K562 (cell line): ENCODE measurements at regions not wholly inside any gene's neighbourhood (a gene's known extent, or its start where the extent isn't known, plus 50 kb on each side); places are given as distances from the start of the nearest gene placed in this dataset.

ENCODE experiments used
- ATAC-seq: fragments of 200-7000 bp; cut with Tn5 transposase; 3 replicates; pipeline ENCODE4 v1.9.1; 2020; ENCODE audit warnings: moderate library complexity
- BruUV-seq: library from RNA; stranded (reverse); fragments of 400-500 nt; replicated peaks from 2 replicates; lab custom pipeline; 2021; lab: Mats Ljungman, UMichigan
- CTCF ChIA-PET: fragments of 300-600 bp; formaldehyde crosslinking; extraction: SDS; loops from one replicate; lab custom pipeline; 2021; ENCODE audit warnings: low intra/inter-chr PET ratio; lab: Yijun Ruan, JAX
- POLR2A ChIA-PET: fragments of 300-600, 350-650 bp; sonication (Branson Sonifier 250); formaldehyde crosslinking; extraction: SDS; loops from one replicate; lab custom pipeline; 2021; ENCODE audit warnings: antibody characterized with exemption, inconsistent platforms; lab: Yijun Ruan, JAX
- DNase-seq, 4 experiments: peaks; one replicate each; pipeline versions ENCODE4 v3.0.0 to v3.0.0-alpha.2; 2011 to 2018; ENCODE audit warnings: low spot score in 3 of 4, mixed read lengths in 3 of 4; ENCODE audit errors: extremely low read depth in 1 of 4
- FAIRE-seq: peaks from 2 replicates; lab custom pipeline; 2011; peaks lifted over from hg19 to GRCh38; lab: Jason Lieb, UNC
- H2AFZ ChIP-seq: 2 replicates; pipeline ENCODE4 v1.6.0; 2011; ENCODE audit warnings: low read depth, low read length, control low read depth, inconsistent platforms
- H3K27ac ChIP-seq: fragments of 200-600 bp; 3 replicates; pipeline ENCODE4 v1.8.0; 2011; ENCODE audit warnings: low read depth, mild to moderate bottlenecking, control low read depth, inconsistent platforms, low read length, moderate library complexity, mixed read lengths; ENCODE audit errors: extremely low read depth
- H3K27me3 ChIP-seq, 2 experiments: fragments of 300-600 bp in 1 of 2; 2 replicates in 1 of 2; 3 replicates in 1 of 2; pipeline versions ENCODE4 v1.6.0 to v1.8.0; 2011; ENCODE audit warnings: inconsistent platforms in 2 of 2, low read length in 2 of 2, mild to moderate bottlenecking in 1 of 2, mixed read lengths in 1 of 2, moderate library complexity in 1 of 2; ENCODE audit not compliant: control insufficient read depth in 2 of 2, insufficient read depth in 2 of 2
- H3K36me3 ChIP-seq: fragments of 300-600 bp; 3 replicates; pipeline ENCODE4 v1.8.0; 2011; ENCODE audit warnings: mild to moderate bottlenecking, low read length, inconsistent platforms; ENCODE audit not compliant: control insufficient read depth, insufficient read depth
- H3K4me1 ChIP-seq, 2 experiments: fragments of 200-600 bp in 1 of 2; replicated peaks in 1 of 2; 2 replicates in 1 of 2; 3 replicates in 1 of 2; pipeline versions ENCODE4 v1.5.1 to v1.8.0; 2011; ENCODE audit warnings: inconsistent platforms in 2 of 2, low read length in 2 of 2, mild to moderate bottlenecking in 1 of 2, mixed read lengths in 1 of 2, moderate library complexity in 1 of 2; ENCODE audit not compliant: control insufficient read depth in 2 of 2, insufficient read depth in 2 of 2
- H3K4me2 ChIP-seq: 2 replicates; pipeline ENCODE4 v1.6.1; 2011; ENCODE audit warnings: low read length, control low read depth, inconsistent platforms, mixed read lengths; ENCODE audit not compliant: insufficient read depth
- H3K4me3 ChIP-seq: fragments of 200-600 bp; sonication (generic), shearing (Covaris generic); 2 replicates; pipeline ENCODE4 v1.5.1; 2016; ENCODE audit warnings: control low read depth, inconsistent platforms
- H3K79me2 ChIP-seq: fragments of 200-600 bp; 3 replicates; pipeline ENCODE4 v1.8.0; 2011; ENCODE audit warnings: low read length, inconsistent platforms; ENCODE audit not compliant: control insufficient read depth, insufficient read depth
- H3K9ac ChIP-seq, 2 experiments: 2 replicates each; pipeline versions ENCODE4 v1.6.0 to v1.6.1; 2011; ENCODE audit warnings: low read depth in 2 of 2, low read length in 2 of 2, control low read depth in 1 of 2, inconsistent platforms in 1 of 2, mild to moderate bottlenecking in 1 of 2, mixed read lengths in 1 of 2; ENCODE audit not compliant: insufficient read depth in 1 of 2
- H3K9me1 ChIP-seq: one replicate; pipeline ENCODE4 v1.6.0; 2011; ENCODE audit warnings: inconsistent platforms, mild to moderate bottlenecking, low read length, moderate library complexity; ENCODE audit not compliant: control insufficient read depth, insufficient read depth
- H3K9me3 ChIP-seq: replicated peaks from 2 replicates; pipeline ENCODE4 v1.5.1; 2011; ENCODE audit warnings: low read depth, low read length, inconsistent platforms; ENCODE audit not compliant: control insufficient read depth, insufficient read depth
- H4K20me1 ChIP-seq: replicated peaks from 2 replicates; pipeline ENCODE4 v1.6.1; 2011; ENCODE audit warnings: low read length, inconsistent platforms, mixed read lengths; ENCODE audit not compliant: control insufficient read depth, insufficient read depth
- ARNT ChIP-seq, 2 experiments: fragments of 450-650 bp; IDR thresholded peaks; 2 replicates each; pipeline ENCODE4 v1.6.1; 2016; ENCODE audit warnings: mild to moderate bottlenecking in 1 of 2
- CHD2 ChIP-seq: IDR thresholded peaks from 2 replicates; pipeline ENCODE4 v1.6.1; 2011; ENCODE audit warnings: low read depth, low read length
- FIP1L1 ChIP-seq: fragments of 200-400 bp; formaldehyde crosslinking; IDR thresholded peaks from 2 replicates; pipeline ENCODE4 v1.6.1; 2018; ENCODE audit warnings: mild to moderate bottlenecking, low read depth, low read length; ENCODE audit not compliant: poor library complexity, severe bottlenecking
- HDAC6 ChIP-seq: IDR thresholded peaks from 2 replicates; pipeline ENCODE4 v1.6.1; 2012; ENCODE audit warnings: low read depth, mild to moderate bottlenecking, control low read depth, inconsistent platforms, low read length, moderate library complexity
- SAP30 ChIP-seq: fragments of 200-600 bp; sonication (generic); IDR thresholded peaks from 2 replicates; pipeline ENCODE4 v1.6.1; 2012; ENCODE audit warnings: borderline replicate concordance, low read depth, mild to moderate bottlenecking, moderate library complexity, low read length, control low read depth, inconsistent platforms; ENCODE audit not compliant: insufficient read depth, poor library complexity, severe bottlenecking
- SIN3B ChIP-seq: fragments of 450-650 bp; IDR thresholded peaks from 2 replicates; pipeline ENCODE4 v1.6.1; 2017; ENCODE audit warnings: low read depth, mild to moderate bottlenecking, moderate library complexity
- SIRT6 ChIP-seq: IDR thresholded peaks from one replicate; pipeline ENCODE4 v1.6.1; 2012; ENCODE audit warnings: low read depth, mild to moderate bottlenecking, control low read depth, inconsistent platforms, low read length, moderate library complexity
- SRF ChIP-seq, 2 experiments: fragments of 250-450, 450-650 bp in 1 of 2; sonication (Bioruptor Pico) in 1 of 2; sonication (generic) in 1 of 2; formaldehyde crosslinking; IDR thresholded peaks; 2 replicates each; pipeline versions ENCODE4 v1.5.0 to v1.5.1; 2020 to 2022; ENCODE audit warnings: mild to moderate bottlenecking in 1 of 2, missing genetic modification reagents in 1 of 2
- ZNF696 ChIP-seq: fragments of 250-450 bp; sonication (Bioruptor Pico); conservative IDR thresholded peaks from 2 replicates; pipeline ENCODE4 v1.4.0; 2020; ENCODE audit warnings: mild to moderate bottlenecking, moderate library complexity
- ZSCAN29 ChIP-seq: fragments of 450-650 bp; IDR thresholded peaks from 2 replicates; pipeline ENCODE4 v1.6.1; 2017
- WGBS: fragments of 100-300 bp; shearing (Covaris generic); methylation state at CpG from one replicate; pipeline ENCODE4 v1.1.6; 2016; ENCODE audit warnings: low coverage, mixed read lengths; ENCODE audit not compliant: insufficient coverage; ENCODE audit errors: missing lambda C conversion rate; 5-methylcytosine and 5-hydroxymethylcytosine counted together
- in situ Hi-C: fragments of 300-500 bp; cut with MboI; formaldehyde crosslinking; loops from 4 replicates; pipeline ENCODE4 v1.15.0; 2018; ENCODE audit warnings: inconsistent platforms, mixed read lengths
- intact Hi-C: fragments of 100-400 bp; cut with micrococcal nuclease; formaldehyde crosslinking; loops from 2 replicates; pipeline ENCODE4 v1.14.2; 2022
- TF ChIP-seq, protein P1 (sequence below), 3 experiments: fragments of 200-800 bp in 1 of 3; sonication (Bioruptor generic) in 1 of 3; sonication (generic) in 1 of 3; formaldehyde crosslinking in 1 of 3; IDR thresholded peaks; 2 replicates each; pipeline versions ENCODE4 v1.6.1 to v1.8.0; 2016 to 2022; ENCODE audit warnings: mild to moderate bottlenecking in 2 of 3, missing compliant biosample characterization in 2 of 3, missing genetic modification characterization in 2 of 3, missing genetic modification reagents in 1 of 3
- TF ChIP-seq, protein P2 (sequence below), 2 experiments: fragments of 450-650 bp in 1 of 2; sonication (generic) in 1 of 2; formaldehyde crosslinking in 1 of 2; IDR thresholded peaks; 2 replicates each; pipeline versions ENCODE4 v1.7.1 to v1.9.0; 2016 to 2022; ENCODE audit warnings: inconsistent platforms in 1 of 2, mild to moderate bottlenecking in 1 of 2, missing genetic modification reagents in 1 of 2

DNA sequence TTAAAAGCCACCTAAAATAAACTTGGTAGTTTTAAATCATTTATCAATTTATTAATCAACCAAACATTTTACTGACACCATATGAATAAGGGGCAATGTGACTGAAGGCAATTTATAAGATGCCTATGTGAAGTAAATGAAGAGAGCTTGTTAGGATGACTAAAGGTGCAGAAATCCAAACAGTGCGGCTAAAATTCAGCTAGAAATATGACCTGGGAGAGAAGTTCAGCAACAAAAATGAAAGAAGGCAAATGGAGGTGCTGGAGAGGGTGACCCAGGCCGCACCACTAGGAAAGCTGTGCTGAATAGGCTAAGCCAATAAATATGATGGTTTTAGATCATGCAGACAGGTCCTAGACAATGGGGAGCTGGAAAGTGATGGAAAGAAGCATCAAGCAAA is 403.7 kb downstream of the BTG1 start:
- intact Hi-C loops, result no loop called here
- WGBS, result 86% methylated on average over 2 of the region's 2 CpGs
- TF ChIP-seq SIRT6, result no peak
- no peak for TF ChIP-seq SAP30
- TF ChIP-seq FIP1L1, result no peak
- TF ChIP-seq HDAC6, result no peak
- TF ChIP-seq ZSCAN29, result no peak
- TF ChIP-seq, protein P1, sequence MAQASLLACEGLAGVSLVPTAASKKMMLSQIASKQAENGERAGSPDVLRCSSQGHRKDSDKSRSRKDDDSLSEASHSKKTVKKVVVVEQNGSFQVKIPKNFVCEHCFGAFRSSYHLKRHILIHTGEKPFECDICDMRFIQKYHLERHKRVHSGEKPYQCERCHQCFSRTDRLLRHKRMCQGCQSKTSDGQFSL (CRISPR knock-in tag; IDR thresholded peaks at IDR 0.05), result no peak
- TF ChIP-seq, protein P1 (tag; IDR thresholded peaks at IDR 0.05), result no peak
- TF ChIP-seq SIN3B, result no peak
- TF ChIP-seq SRF (CRISPR knock-in tag; IDR thresholded peaks at IDR 0.05), result no peak
- no peak for TF ChIP-seq ZNF696 (CRISPR knock-in tag)
- no peak for TF ChIP-seq ARNT (IDR thresholded peaks at IDR 0.05)
- no peak for TF ChIP-seq CHD2
- TF ChIP-seq, protein P2, sequence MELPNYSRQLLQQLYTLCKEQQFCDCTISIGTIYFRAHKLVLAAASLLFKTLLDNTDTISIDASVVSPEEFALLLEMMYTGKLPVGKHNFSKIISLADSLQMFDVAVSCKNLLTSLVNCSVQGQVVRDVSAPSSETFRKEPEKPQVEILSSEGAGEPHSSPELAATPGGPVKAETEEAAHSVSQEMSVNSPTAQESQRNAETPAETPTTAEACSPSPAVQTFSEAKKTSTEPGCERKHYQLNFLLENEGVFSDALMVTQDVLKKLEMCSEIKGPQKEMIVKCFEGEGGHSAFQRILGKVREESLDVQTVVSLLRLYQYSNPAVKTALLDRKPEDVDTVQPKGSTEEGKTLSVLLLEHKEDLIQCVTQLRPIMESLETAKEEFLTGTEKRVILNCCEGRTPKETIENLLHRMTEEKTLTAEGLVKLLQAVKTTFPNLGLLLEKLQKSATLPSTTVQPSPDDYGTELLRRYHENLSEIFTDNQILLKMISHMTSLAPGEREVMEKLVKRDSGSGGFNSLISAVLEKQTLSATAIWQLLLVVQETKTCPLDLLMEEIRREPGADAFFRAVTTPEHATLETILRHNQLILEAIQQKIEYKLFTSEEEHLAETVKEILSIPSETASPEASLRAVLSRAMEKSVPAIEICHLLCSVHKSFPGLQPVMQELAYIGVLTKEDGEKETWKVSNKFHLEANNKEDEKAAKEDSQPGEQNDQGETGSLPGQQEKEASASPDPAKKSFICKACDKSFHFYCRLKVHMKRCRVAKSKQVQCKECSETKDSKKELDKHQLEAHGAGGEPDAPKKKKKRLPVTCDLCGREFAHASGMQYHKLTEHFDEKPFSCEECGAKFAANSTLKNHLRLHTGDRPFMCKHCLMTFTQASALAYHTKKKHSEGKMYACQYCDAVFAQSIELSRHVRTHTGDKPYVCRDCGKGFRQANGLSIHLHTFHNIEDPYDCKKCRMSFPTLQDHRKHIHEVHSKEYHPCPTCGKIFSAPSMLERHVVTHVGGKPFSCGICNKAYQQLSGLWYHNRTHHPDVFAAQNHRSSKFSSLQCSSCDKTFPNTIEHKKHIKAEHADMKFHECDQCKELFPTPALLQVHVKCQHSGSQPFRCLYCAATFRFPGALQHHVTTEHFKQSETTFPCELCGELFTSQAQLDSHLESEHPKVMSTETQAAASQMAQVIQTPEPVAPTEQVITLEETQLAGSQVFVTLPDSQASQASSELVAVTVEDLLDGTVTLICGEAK (IDR thresholded peaks at IDR 0.05), result no peak
- TF ChIP-seq, protein P2 (CRISPR knock-in tag; IDR thresholded peaks at IDR 0.05), result no peak

More for the DNA sequence above, 403.7 kb downstream of the BTG1 start:
- H3K4me2 ChIP-seq, result no peak overlapping the region
- H2AFZ ChIP-seq, result no peak overlapping the region
- no peak overlapping the region for H3K27ac ChIP-seq
- H3K9me3 ChIP-seq, result no peaks in the 10 kb centered on the region
- POLR2A ChIA-PET, result interaction anchor here (0.7 to 1.8 kb wide), 2 partner anchors 11 to 42 kb away, joined by 3 to 9 read pairs; no protein-coding TSS in a partner anchor
- no peak for ATAC-seq
- no peaks in the 10 kb centered on the region for H3K4me1 ChIP-seq
- no peaks in the 10 kb centered on the region for H3K27me3 ChIP-seq
- H3K79me2 ChIP-seq, result peaks cover 4% of the 10 kb centered on the region; the same call in 1 of the 3 replicates
- BruUV-seq, result no TSS peak
- H3K9me1 ChIP-seq, result peaks cover 2% of the 10 kb centered on the region
- in situ Hi-C loops, result no loop called here
- H3K9ac ChIP-seq, result no peak overlapping the region
- no peak overlapping the region for H3K4me3 ChIP-seq
- H3K36me3 ChIP-seq, result peaks cover 65% of the 10 kb centered on the region
- CTCF ChIA-PET, result no interaction called here
- no peak for FAIRE-seq
- DNase-seq, result no peak
- H4K20me1 ChIP-seq, result 0 out of 2 replicates have a peak, but pooled peaks cover 3% of the 10 kb centered on the region
